GM21367 (cell line): ENCODE measurements at regions not wholly inside any gene's neighbourhood (a gene's known extent, or its start where the extent isn't known, plus 50 kb on each side); places are given as distances from the start of the nearest gene placed in this dataset.
"Not testable (repeated sequence)": the region's sequence is repeated elsewhere in the genome, so short reads cannot be mapped to it uniquely, and the experiment has no call there.

Experiments used
- ATAC-seq: cut with Tn5 transposase; IDR thresholded peaks from one replicate; pipeline ENCODE4 v1.9.1; 2021; ENCODE audit not compliant: unreplicated experiment

DNA sequence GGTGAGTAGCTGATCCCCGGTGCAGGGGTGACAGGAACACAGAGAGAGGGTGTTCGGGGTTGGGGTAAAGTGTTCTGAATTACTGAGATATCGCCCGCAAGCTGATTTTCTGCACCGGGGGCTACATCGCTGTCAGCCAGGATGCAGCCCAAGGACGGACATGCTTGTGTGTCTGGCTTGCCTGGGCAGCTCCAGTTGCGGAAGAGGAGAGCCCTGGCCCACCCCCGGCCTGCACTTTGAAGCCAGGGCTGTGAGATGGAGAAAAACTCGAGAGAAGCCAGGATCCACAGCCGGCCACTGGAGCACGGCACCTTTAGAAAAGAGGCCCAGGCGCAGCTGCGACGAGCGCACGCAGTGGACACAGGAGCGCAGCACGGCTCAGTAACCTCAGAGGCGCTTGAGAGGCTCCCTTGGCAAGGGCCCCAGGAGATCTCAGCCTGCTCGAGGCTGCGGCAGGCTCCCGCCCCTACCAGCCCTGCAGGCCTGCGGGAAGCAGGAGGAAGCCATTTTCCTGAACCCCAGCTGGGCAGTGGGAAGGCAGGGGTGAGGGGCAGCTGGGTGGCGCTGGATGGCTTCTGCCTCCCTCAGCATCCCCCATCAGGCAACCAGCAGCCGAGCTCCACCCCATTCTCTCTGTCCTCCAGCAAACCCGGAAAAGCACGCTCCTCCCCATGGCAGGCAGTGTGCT is 59.2 kb downstream of the C9orf50 start:
- no peak for ATAC-seq

- ATAC-seq: no peak
These were observed 60.0 kb downstream of the C9orf50 start for GRCh38 chr9:129560881-129561306.

DNA sequence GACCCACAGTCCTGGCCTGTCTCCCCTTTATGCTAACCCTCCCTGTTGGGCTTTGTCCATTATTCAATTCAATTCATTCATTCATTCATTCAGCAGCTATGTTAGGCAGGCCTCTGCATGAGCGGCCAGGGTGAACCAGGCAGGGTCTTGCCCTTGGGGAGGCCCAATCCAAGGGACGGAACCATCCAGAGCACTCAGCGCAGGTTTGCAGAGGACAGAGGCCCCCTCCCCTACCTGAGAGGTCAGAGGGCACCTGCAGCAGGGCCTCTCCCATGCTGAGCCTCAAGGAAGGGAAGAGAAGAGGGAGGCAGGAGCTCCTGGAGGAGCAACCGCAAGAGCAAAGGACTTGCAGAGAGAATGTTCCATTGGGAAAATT is 61.4 kb downstream of the C9orf50 start:
- no peak for ATAC-seq

DNA sequence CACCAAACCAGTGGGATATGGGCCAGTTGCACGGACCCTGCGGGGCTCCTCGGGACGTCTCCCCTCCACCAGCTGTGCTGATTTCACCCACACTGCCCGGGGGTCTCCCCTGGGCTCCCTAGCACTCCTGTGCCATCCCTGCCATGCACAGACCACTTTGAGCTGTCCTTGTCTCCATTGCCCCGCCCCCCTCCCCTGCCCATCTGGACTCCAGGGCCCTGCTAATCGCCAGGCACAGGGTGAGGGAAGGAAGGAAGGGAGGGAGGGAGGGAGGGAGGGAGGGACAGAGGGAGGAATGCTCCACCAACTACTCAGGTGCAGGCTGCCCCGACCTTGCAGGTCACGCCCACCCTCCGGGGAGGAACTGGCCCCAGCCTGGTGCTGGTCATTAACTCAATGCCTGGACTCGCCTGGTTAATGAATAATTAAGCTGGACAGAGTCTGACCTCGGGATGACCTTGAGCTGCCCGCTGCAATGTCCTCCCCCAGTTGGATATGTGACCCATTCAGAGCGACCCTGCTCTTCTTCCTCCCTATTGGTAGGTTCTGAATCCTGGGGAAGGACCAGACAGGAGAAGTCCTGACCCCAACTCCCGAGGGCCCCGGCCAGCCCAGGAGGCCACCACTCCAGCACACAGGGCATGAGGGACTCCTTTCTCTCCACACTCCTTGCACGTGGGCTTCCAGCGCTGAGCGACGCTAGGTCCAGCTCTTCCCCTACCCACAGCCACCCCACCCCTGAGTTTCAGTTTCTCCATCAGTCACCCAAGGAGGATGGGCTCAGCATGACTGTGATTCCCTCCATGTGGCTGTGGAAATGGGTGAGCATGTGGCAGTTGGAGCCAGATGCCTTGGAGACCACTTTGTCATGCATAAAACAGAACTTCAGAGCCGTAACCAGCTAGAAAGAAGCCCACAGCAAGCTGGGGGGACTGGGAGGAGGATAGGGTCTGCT is 62.1 kb downstream of the C9orf50 start:
- ATAC-seq: no peak

- ATAC-seq: no peak
These were observed 62.8 kb downstream of the C9orf50 start for GRCh38 chr9:129558063-129558550.

DNA sequence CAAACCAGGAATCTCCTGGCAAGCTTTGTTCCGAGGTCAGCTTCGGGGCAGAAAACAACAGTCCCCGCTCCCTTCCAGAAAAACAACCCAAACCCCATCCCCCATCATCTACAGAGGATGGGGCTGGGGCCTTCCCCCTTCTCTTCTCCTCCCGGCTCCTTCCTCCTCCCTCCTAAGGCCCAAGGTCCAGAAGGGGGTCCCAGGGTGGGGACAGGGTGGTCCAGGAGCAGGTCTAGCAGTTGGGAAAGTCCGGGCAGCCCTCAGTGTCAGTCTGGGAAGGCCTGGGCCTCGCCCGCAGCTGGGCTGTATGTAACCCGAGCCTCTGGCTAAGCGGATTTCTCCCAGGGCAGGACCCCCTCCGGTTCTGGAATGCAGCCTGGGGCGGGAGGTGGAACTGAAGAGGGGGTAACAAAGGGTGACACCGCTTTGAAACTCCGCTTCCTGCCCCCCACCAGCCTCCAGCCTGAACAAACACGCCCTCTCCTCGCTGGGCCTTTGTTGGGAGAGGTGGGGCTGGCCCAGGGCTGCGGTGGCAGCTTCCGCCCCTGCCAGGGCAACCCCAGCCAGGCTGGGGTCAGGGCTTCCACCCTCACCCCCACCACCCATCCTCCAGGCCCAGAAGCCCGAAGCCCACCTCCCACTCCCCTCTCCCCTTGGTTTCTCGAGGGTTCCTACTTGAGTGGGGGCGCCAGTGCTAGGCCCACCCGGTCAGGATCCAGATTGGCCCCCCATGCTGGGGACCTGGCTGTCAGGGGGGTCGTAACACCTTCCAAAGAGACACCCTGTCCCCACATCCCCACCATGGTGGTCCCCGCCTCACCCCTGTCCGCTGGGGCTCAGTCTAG is 63.5 kb downstream of the C9orf50 start:
- ATAC-seq: no peak

- ATAC-seq: no peak
These were observed 64.3 kb downstream of the C9orf50 start for GRCh38 chr9:129556491-129557191.

GRCh38 chr9:129555512-129556215 is 65.2 kb downstream of the C9orf50 start:
- ATAC-seq: no peak

DNA sequence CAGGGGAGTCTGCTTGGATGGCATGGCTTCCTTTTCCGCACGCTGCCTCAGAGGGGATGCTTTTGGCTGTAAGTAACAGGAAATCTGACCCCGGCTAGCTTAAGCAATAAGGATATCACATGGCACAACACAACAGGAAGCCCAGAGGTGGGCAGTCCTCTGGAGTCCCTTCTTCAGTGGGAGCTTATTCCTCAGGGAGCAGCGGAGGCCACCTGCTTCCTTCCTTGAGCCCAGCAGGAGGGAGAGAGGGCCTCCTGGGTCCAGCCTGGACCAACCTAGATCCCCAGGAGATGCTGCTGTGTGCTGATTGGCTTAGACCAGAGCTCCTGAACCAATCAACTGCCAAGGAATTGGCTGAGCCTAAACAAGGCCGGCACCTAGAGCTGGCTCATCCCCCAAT is 66.3 kb downstream of the C9orf50 start:
- ATAC-seq: no peak

DNA sequence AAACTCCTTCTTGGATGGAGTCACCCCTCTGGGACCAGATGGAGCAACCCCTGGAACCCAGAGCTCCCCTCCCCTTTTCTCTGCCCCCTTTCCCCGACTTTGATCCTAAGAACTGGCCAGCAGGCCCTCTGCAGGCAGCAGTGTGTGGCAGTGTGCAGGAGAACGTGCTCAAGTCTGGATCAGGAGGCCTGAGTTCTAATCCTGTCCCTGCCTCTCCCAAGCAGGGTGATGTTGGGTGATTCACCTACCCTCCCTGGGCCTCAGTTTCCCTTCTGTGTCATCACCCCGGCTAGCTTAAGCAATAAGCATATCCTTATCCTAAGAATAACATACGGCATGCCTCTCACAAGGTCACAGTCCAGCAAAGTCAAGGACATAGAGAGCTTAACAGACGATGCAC is 67.6 kb downstream of the C9orf50 start:
- no peak for ATAC-seq

DNA sequence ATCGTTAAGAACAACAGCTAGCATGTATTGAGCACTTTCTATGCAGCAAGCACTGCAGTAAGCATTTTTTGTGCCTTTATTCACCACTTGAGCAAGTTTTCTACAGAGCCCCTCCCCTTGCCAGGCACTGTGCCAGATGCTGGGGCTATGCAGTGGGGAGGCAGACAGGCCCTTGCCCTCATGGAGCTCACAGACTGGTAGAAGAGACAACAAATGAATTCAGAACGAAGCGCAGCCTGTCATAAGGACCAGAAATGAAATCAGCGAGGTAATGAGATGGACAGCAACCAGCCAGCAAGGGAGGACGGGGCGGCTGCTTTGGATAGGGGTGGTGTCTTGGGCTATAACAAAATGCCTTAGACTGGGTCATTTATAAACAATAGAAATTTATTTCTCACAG is 68.8 kb downstream of the C9orf50 start:
- no peak for ATAC-seq

- no peak for ATAC-seq
These were observed 69.4 kb downstream of the C9orf50 start for GRCh38 chr9:129551393-129551973.

- ATAC-seq: not testable (repeated sequence)
These were observed 69.9 kb downstream of the C9orf50 start for GRCh38 chr9:129550977-129551376.

DNA sequence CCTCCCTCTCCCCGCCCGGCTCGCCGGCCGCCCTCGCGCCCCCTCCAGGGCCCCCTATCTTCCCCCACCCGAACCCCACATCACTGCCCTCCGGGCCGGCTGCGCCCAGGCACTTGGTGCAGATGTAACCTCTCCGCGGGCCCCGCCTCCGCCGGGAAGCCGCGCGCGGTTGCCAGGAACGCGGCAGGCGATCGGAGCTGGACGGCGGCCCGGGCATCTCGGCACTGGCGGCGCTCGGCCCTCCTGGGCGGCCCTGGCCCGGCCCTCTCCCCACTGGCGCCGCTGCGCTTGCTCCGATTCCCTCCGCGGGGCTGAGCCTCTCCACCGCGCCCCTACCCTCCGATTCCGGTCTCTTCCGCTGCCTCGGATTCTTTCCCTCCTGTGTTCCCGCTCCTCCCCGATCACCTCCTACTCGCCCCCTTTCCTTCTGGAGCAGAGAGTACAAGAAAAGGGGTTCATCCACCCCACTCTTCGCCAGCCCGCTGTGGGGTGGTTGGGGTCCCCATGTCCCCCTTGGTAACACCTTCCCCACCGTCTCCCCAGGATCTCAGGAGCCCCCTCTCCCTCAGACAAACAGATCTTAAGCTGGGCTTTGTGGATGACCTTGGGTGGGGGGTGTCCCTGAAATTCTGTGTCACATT is 70.6 kb downstream of the C9orf50 start:
- no peak for ATAC-seq

- no peak for ATAC-seq
These were observed 71.2 kb downstream of the C9orf50 start for GRCh38 chr9:129549684-129550083.

DNA sequence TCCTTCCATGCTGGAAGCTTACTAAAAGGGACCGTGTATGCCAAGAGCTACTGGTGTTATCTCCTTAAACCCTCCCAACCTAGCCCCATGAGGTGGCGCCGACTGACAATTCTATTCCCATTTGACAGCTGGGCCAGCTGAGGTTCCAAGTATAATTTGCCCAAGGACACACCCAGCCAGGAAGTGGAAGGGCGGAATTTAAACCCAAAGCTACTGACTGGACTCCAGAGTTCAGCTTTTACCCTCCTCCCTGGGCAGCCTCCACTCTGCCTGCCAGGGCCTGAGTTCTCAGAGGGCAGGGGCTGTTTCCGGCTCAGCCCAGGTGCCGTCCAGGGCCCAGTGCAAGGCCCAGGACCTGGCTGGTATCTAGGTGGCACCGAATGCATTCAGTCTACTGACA is 71.8 kb downstream of the C9orf50 start:
- ATAC-seq: no peak

DNA sequence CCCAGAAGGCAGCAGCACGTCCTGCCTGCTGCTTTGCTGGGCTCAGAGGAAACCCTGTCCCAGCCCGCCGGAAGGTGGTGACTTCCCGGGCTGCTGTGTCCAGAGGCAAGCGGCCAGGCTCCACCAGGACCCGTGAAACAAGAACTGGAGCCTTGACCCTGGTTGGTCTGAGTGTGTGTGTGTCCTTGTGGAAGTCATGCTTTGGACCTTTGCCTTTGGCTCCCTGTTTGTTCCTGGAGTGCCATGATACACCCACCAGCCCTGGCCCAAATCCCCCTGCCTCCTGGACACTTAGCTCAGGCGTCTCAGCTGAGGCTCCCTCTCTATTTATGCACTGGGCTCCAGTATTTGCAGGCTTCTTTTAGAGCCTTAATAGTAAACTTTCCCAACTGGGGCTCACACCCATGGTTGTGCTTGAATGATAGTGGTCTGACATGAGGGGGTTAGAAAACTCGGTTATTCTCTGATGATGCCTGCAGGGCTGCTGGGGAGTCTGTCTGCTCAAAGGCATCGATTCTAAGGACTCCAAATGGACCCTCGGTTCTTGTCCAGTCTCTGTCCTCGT is 72.2 kb downstream of the C9orf50 start:
- no peak for ATAC-seq

- ATAC-seq: no peak
These were observed 72.9 kb downstream of the C9orf50 start for GRCh38 chr9:129547869-129548570.
